Activated T-cell treated with anti-CD3 and anti-CD28 coated beads, Interleukin-2, amount 50 U/mL, for 48 hours (primary cell): ENCODE measurements at regions not wholly inside any gene's neighbourhood (a gene's known extent, or its start where the extent isn't known, plus 50 kb on each side); places are given as distances from the start of the nearest gene placed in this dataset.
"Not testable (repeated sequence)": the region's sequence is repeated elsewhere in the genome, so short reads cannot be mapped to it uniquely, and the experiment has no call there.

ENCODE experiments used
- DNase-seq, 2 experiments: peaks; one replicate each; pipeline ENCODE4 v3.0.0-alpha.2; 2020

GRCh38 chr5:18607570-18607969 is 973.3 kb downstream of the TAF11L14 start:
- DNase-seq: no peak

- DNase-seq: not testable (repeated sequence)
These were observed 982.9 kb downstream of the TAF11L14 start for GRCh38 chr5:18617191-18617590.

GRCh38 chr5:18630458-18631045 is 996.3 kb downstream of the TAF11L14 start:
- DNase-seq: no peak

GRCh38 chr5:18652404-18653215 is 1018.4 kb downstream of the TAF11L14 start:
- no peak for DNase-seq

GRCh38 chr5:18653216-18653752 is 1019.0 kb downstream of the TAF11L14 start:
- no peak for DNase-seq

DNA sequence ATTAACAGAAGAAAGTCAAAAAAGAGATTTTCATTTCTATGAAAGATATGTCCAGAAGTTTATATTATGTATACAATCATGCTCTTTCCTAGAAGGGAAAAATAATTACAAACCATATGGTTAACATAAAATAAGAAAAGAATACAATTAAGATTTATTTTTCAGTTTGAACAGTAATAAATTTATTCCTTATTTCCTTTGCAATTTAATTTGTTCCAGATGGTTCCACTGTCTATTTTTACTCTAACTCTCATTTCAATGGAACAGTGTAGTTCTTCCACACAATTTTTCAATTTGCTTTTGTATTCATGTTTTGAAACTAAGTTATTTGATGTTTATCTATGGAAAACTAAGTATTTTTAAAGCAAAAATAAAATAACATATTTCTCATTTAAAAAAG is 1026.3 kb downstream of the TAF11L14 start:
- no peak for DNase-seq

GRCh38 chr5:18662231-18662630 is 1028.0 kb downstream of the TAF11L14 start:
- DNase-seq: no peak

- DNase-seq: not testable (repeated sequence)
These were observed 1040.0 kb downstream of the TAF11L14 start for GRCh38 chr5:18674212-18674611.

GRCh38 chr5:18675041-18675440 is 1040.8 kb downstream of the TAF11L14 start:
- DNase-seq: no peak

GRCh38 chr5:18686253-18686652 is 1052.0 kb downstream of the TAF11L14 start:
- no peak for DNase-seq

GRCh38 chr5:18687429-18687828 is 1053.2 kb downstream of the TAF11L14 start:
- no peak for DNase-seq

DNA sequence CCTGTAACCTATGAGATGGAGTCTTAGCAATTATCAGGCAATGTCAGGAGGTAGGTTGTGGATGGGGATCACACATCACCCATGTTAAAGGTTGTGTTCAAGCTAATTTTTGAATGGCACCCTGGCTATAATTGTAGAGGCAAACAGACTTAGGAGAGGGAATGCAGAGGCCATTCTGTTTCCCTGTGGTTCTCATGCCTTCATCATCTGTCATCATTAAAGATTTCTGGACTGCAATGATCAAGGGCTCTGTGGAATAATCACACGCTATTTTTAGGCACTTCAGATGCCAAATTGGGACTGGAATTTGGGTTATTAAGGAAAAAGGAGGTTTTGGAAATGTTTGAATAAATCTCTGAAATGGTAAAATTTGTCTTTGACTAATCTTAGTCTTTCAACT is 1065.4 kb downstream of the TAF11L14 start:
- DNase-seq: no peak

DNA sequence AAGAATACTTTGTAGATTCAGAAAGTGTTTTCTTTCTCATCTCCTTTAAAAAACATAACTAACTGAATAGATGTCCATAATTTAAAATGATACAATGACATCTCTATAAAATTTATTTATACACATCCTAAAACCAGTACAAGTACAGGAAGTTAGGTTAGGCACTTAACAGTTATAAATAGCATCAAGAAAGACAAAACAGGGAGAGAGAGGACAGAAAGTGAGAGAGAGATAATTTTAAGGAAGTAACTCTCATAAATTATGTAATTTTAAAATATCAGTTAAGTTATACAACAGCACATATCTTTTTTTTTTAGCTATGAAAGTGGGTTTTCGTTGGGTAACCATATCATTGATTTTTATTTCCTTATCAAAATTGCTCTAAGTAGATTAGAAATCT is 1068.6 kb downstream of the TAF11L14 start:
- no peak for DNase-seq

DNA sequence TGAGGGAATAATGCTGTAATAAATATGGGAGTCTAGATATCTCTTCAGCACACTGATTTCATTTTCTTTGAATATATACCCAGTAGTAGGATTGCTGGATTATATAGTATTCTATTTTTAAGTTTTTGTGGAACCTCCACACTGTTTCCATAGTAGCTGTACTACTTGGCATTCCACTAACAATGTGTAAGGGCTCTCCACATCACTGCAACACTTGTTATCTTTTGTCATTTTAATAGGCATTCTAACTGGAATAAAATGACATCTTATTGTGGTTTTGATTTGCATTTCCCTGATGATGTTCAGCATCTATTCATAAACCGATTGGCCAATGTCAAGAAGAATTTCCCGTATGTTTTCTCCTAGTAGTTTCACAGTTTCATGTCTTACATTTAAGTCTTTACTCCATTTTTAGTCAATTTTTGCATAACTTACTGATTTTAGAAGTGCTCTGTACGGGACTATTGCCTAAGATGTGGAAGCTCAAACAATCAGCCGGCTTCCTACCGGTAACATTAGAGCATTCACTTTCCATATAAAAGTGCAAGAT is 1078.8 kb downstream of the TAF11L14 start:
- no peak for DNase-seq

DNA sequence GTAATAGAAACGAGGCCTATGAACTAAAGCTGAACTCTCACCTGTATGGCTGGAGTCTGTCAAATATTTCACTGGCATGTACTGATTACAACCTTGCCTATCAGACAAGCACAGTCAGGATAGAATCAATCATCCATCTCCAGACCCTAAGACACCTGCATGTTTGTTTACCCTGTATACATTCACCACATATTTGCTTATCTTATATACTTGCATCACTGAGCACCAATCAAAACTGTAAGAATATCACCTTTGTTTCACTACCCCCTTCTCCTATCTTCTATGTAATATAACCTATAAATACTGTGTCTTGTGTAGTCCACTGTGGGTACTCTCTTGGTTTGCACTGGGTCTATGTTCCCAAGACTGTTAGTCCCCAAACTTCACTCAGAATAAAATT is 1085.7 kb downstream of the TAF11L14 start:
- no peak for DNase-seq

DNA sequence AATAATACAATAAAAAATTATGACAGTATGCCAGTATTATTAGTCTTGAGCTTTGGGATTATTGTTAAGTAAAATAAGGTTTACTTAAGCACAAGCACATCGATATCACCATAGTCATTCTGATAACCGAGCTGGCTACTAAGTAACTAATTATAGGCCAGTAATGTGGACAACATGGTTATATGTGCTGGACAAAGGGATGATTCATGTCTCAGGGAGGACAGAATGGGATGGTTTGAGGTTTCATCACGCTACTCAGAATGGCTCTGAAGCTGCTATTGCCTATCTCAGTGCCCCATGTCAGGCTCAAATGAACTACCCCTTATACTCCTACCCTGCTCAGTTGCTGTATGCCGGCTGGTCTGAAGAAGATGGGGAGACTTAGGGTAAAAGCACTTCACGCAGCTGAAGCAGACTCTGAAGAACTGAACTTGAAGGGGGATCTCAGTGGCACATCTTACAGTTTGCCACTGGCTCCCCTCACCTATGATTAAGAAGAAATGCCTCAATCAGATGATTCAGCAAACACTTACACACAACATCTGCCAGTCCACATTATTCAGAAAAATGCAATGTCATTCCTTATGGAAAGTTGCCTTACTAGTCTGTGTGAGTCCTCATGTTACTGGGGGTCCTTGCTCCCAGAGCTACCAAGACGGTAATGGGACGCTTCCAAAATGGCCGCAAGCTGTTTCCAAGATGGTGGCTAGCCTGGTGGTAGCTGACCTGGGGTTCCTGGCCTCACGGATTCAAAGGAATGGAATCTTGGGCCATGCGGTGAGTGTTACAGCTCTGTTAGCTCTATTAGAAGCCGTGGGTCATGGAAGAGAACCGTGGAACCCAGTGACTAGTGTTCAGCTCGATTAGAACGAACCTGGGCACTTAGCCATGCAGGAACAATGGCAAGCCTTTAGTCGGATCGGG is 1098.6 kb downstream of the TAF11L14 start:
- no peak for DNase-seq

DNA sequence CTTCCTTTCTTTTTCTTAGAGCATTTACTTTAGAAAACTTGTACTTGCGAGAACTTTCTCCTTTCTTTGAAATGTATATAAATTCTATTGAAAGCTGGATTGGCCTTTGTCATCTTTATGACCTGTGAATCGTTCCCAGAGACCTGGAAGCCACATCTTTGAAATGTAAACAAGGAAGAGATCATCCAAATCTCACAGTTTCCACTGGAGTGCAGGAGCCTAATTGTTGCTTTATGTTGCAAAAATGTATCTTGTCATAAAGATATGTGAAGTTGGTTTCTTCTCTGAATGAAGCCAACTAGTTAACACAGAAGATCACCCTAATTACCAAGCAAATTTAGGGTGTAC is 1101.8 kb downstream of the TAF11L14 start:
- DNase-seq: no peak

GRCh38 chr5:18736736-18737135 is 1102.5 kb downstream of the TAF11L14 start:
- DNase-seq: not testable (repeated sequence)

DNA sequence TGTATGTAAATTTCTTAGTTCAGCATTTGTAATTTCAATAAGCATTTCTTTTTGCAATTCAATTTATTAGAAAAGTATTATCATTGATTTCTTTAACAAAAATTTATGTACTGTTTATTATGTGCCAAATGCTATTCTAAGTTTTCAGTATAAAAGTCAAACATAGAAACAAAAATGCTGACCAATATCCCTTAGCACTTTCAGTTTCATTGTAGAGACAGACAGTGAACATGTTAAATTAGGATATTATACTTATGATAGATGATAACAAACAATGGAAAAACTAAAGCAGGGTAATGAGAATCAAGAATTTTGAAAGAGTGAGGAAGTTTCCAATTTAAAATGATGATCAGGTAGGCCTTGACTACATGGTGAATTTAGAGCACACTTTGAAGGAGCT is 1106.0 kb downstream of the TAF11L14 start:
- DNase-seq: no peak

DNA sequence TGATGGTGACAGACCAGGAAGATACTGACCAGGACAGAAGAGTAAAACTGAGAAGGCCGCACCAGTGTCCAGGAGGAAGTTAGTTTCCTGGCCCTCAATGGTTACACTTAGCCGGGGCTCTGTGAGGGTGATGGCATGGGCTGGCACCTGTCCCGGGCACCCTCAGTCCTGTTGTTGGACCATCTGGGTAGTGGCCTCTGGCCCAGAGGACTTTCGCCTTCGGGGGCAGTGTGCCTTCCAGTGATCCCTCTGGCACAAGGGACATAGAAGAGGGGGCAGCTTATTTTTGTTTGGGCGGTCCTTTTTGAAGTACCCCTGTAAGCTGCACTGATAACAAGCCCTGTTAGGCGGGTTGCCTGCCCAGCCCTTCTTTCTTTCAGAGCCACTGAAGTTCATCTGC is 1108.6 kb downstream of the TAF11L14 start:
- DNase-seq: no peak

GRCh38 chr5:18744441-18744840 is 1110.2 kb downstream of the TAF11L14 start:
- peak; percentile 31 to 40 for DNase-seq

DNA sequence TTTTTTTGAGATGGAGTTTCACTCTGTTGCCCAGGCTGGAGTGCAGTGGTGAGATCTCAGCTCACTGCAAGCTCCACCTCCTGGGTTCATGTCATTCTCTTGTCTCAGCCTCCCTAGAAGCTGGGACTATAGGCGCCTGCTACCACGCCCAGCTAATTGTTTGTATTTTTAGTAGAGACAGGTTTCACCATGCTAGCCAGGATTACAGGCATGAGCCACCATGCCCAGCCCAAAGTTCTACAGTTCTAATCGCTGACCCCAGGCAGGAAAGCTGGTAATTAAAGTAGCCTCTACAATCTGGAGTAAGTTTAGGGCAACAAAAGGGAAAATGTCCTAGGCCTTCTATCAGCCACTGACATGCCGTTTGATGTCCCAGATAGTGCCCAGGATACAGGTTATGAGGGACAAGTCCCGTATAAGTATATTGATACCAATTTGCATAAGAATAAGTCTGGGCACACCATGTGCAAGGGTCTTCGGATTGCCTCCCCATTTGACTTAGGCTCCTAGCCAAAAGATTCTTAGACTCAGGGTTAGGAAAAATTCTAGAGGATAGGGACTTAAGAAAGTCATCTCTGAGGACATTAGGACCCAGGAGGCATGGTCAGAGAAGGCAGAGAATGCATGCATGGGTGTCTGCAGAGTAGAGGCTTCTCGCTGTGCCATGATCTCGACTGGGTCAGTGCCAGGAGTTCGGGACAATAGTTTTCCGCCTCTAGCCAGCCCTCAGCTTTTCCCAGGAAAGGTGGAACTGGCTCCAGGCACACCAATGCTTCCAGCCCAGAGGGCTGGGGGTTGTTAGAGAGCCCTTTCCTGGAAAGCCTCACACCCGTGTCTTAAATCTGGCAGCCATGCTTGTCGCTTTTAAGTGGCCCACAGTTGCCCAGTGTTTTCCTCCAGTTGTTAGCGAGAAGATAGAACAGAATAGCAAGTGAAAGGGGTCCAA is 1111.1 kb downstream of the TAF11L14 start:
- peak; percentile 28 to 35 for DNase-seq
